SK-N-SH (cell line): ENCODE measurements at regions not wholly inside any gene's neighbourhood (a gene's known extent, or its start where the extent isn't known, plus 50 kb on each side); places are given as distances from the start of the nearest gene placed in this dataset.

Source experiments
- CTCF ChIA-PET: fragments of 300-600, 350-600 bp; formaldehyde crosslinking; extraction: SDS; loops from one replicate; lab custom pipeline; 2021; lab: Yijun Ruan, JAX
- POLR2A ChIA-PET: fragments of 350-600 bp; sonication (Branson Sonifier 250); formaldehyde crosslinking; extraction: SDS; loops from one replicate; lab custom pipeline; 2020; ENCODE audit warnings: antibody characterized with exemption, inconsistent platforms; lab: Yijun Ruan, JAX
- DNase-seq: peaks from one replicate; pipeline ENCODE4 v3.0.0; 2012
- H2AFZ ChIP-seq: fragments of 200-600 bp; sonication (generic); 2 replicates; pipeline ENCODE4 v1.8.1; 2016; ENCODE audit warnings: antibody characterized with exemption, mild to moderate bottlenecking, low read depth
- H3F3A ChIP-seq: fragments of 200-600 bp; sonication (generic); replicated peaks from 2 replicates; pipeline ENCODE3; 2016; ENCODE audit warnings: antibody characterized with exemption, mild to moderate bottlenecking; ENCODE audit not compliant: insufficient read depth
- H3K27ac ChIP-seq, 2 experiments: fragments of 200-500 bp in 1 of 2; fragments of 200-600 bp in 1 of 2; sonication (Bioruptor generic) in 1 of 2; sonication (generic), shearing (Covaris generic) in 1 of 2; 2 replicates each; pipeline versions ENCODE4 v1.5.1 to v1.6.1; 2014 to 2016; ENCODE audit warnings: low read depth in 2 of 2, inconsistent platforms in 1 of 2, low read length in 1 of 2, mild to moderate bottlenecking in 1 of 2, mixed read lengths in 1 of 2
- H3K27me3 ChIP-seq: fragments of 200-600 bp; sonication (generic), shearing (Covaris generic); 2 replicates; pipeline ENCODE4 v1.6.1; 2016; ENCODE audit warnings: mixed run types; ENCODE audit not compliant: insufficient read depth
- H3K36me3 ChIP-seq, 2 experiments: fragments of 200-500 bp in 1 of 2; fragments of 200-600 bp in 1 of 2; sonication (Bioruptor generic) in 1 of 2; sonication (generic) in 1 of 2; replicated peaks in 1 of 2; 2 replicates each; pipeline versions ENCODE3 to v1.5.1; 2014 to 2016; ENCODE audit warnings: low read length in 1 of 2, mild to moderate bottlenecking in 1 of 2; ENCODE audit not compliant: insufficient read depth in 2 of 2, control insufficient read depth in 1 of 2
- H3K4me1 ChIP-seq, 2 experiments: fragments of 200-500 bp in 1 of 2; fragments of 200-600 bp in 1 of 2; sonication (Bioruptor generic) in 1 of 2; sonication (generic), shearing (Covaris generic) in 1 of 2; 2 replicates each; pipeline versions ENCODE4 v1.5.1 to v1.6.1; 2014 to 2016; ENCODE audit warnings: low read depth in 1 of 2, low read length in 1 of 2, mixed run types in 1 of 2; ENCODE audit not compliant: insufficient read depth in 2 of 2, control insufficient read depth in 1 of 2
- H3K4me2 ChIP-seq: fragments of 200-600 bp; sonication (generic), shearing (Covaris generic); 2 replicates; pipeline ENCODE4 v1.6.1; 2017; ENCODE audit warnings: mixed run types
- H3K4me3 ChIP-seq, 2 experiments: fragments of 200-500 bp in 1 of 2; fragments of 200-600 bp in 1 of 2; sonication (Bioruptor generic) in 1 of 2; sonication (generic), shearing (Covaris generic) in 1 of 2; 2 replicates each; pipeline versions ENCODE4 v1.5.1 to v1.8.1; 2014 to 2016; ENCODE audit warnings: low read depth in 2 of 2, inconsistent platforms in 1 of 2, low read length in 1 of 2, mild to moderate bottlenecking in 1 of 2, mixed read lengths in 1 of 2, moderate library complexity in 1 of 2
- H3K79me2 ChIP-seq: fragments of 200-600 bp; sonication (generic); 2 replicates; pipeline ENCODE4 v1.8.1; 2017; ENCODE audit warnings: mild to moderate bottlenecking; ENCODE audit not compliant: insufficient read depth
- H3K9ac ChIP-seq: fragments of 200-600 bp; sonication (generic); 2 replicates; pipeline ENCODE4 v1.6.1; 2017; ENCODE audit warnings: mixed run types
- H3K9me2 ChIP-seq: fragments of 200-600 bp; sonication (generic); 2 replicates; pipeline ENCODE4 v1.6.1; 2017; ENCODE audit warnings: mixed run types
- H3K9me3 ChIP-seq: fragments of 200-600 bp; sonication (generic); 2 replicates; pipeline ENCODE4 v1.6.1; 2017; ENCODE audit warnings: mixed run types, mild to moderate bottlenecking, moderate library complexity
- H4K20me1 ChIP-seq: fragments of 200-600 bp; sonication (generic); 2 replicates; pipeline ENCODE4 v1.6.1; 2017; ENCODE audit warnings: mild to moderate bottlenecking, mixed run types; ENCODE audit not compliant: insufficient read depth
- ELF1 ChIP-seq: IDR thresholded peaks from 2 replicates; pipeline ENCODE4 v1.4.0; 2012
- EP300 ChIP-seq, 2 experiments: IDR thresholded peaks; 2 replicates each; pipeline versions ENCODE4 v1.4.0 to v1.6.1; 2012; ENCODE audit warnings: borderline replicate concordance in 1 of 2, low read depth in 1 of 2, low read length in 1 of 2
- EZH2phosphoT487 ChIP-seq: fragments of 200-600 bp; sonication (generic); IDR thresholded peaks from 2 replicates; pipeline ENCODE4 v1.6.1; 2017; ENCODE audit warnings: low read depth, mixed run types, mild to moderate bottlenecking, antibody characterized with exemption, moderate library complexity, borderline replicate concordance
- FOSL2 ChIP-seq: IDR thresholded peaks from 2 replicates; pipeline ENCODE4 v1.4.0; 2012; ENCODE audit warnings: low read depth, mild to moderate bottlenecking, moderate library complexity, borderline replicate concordance
- JUND ChIP-seq: IDR thresholded peaks from 2 replicates; pipeline ENCODE4 v1.4.0; 2012
- MXI1 ChIP-seq: IDR thresholded peaks from 2 replicates; pipeline ENCODE4 v1.6.1; 2012; ENCODE audit warnings: mild to moderate bottlenecking, low read depth, low read length, improper control_type of control experiment
- NFIC ChIP-seq: IDR thresholded peaks from 2 replicates; pipeline ENCODE4 v1.4.0; 2012; ENCODE audit warnings: borderline replicate concordance
- NRF1 ChIP-seq: IDR thresholded peaks from 2 replicates; pipeline ENCODE4 v1.6.1; 2012; ENCODE audit warnings: low read depth, mild to moderate bottlenecking, low read length
- RAD21 ChIP-seq: IDR thresholded peaks from 2 replicates; pipeline ENCODE4 v1.6.1; 2012; ENCODE audit warnings: mild to moderate bottlenecking, low read length
- RCOR1 ChIP-seq: fragments of 150-350 bp; IDR thresholded peaks from 2 replicates; pipeline ENCODE4 v1.6.1; 2017; ENCODE audit warnings: antibody characterized with exemption, low read length
- RFX5 ChIP-seq: IDR thresholded peaks from 2 replicates; pipeline ENCODE4 v1.6.1; 2012; ENCODE audit warnings: mild to moderate bottlenecking, improper control_type of control experiment, low read length
- RXRA ChIP-seq: IDR thresholded peaks from 2 replicates; pipeline ENCODE4 v1.4.0; 2012; ENCODE audit warnings: low read depth, mild to moderate bottlenecking, borderline replicate concordance
- TCF12 ChIP-seq: IDR thresholded peaks from 2 replicates; pipeline ENCODE4 v1.4.0; 2012
- WGBS: methylation state at CpG from one replicate; pipeline ENCODE4 v1.1.6; 2017; ENCODE audit warnings: low lambda C conversion rate; 5-methylcytosine and 5-hydroxymethylcytosine counted together
- TF ChIP-seq, protein P1 (sequence below): IDR thresholded peaks from 2 replicates; pipeline ENCODE4; 2012
- TF ChIP-seq, protein P2 (sequence below): fragments of 150-350 bp; IDR thresholded peaks from 2 replicates; pipeline ENCODE4 v1.6.1; 2016; ENCODE audit warnings: mild to moderate bottlenecking, low read depth, low read length
- TF ChIP-seq, protein P3 (sequence below): IDR thresholded peaks from 2 replicates; pipeline ENCODE4 v1.4.0; 2012; ENCODE audit warnings: low read depth
- TF ChIP-seq, protein P4 (sequence below): fragments of 150-350 bp; IDR thresholded peaks from 2 replicates; pipeline ENCODE4 v1.6.1; 2017; ENCODE audit warnings: antibody characterized with exemption, low read length, low read depth, borderline replicate concordance
- TF ChIP-seq, protein P5 (sequence below): fragments of 200-600 bp; sonication (generic); IDR thresholded peaks from 2 replicates; pipeline ENCODE4 v1.6.1; 2017; ENCODE audit warnings: antibody characterized with exemption, mild to moderate bottlenecking, moderate library complexity
- TF ChIP-seq, protein P6 (sequence below): IDR thresholded peaks from 2 replicates; pipeline ENCODE4 v1.4.0; 2012; ENCODE audit warnings: low read depth, borderline replicate concordance

DNA sequence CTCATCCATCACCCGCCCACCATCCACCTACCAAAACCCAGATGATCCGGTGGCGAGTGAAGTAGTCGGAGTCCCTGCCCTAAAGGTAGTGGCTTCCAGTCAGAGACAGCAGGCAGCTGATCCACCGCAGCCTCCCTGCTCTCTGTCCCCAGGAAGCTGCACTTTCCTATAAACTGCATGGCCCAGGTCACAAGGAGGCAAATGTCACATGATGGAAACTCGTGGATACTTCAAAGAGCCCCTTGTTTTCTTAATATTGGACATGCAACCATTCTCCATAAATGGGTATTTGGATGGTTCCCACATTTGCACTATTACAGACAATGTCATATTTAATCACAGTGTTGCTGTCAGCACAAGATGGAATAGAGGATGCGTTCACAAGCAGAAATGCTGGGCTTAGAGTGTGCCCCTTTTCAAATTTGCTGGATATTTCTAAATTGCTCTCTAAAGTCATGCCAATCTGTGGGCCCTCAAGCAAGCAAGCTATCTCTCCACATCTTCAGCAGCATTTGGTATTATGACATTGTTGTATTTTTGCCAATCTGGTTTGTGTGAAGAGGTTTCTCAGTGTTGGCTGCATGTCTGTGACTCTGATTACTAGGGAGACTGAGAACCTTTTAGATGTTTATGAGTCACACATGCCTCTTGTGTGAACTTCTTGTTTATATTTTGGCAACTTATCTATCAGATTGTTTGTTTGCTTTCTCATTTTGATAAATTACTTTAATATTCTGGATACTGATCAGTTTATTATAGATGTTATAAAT is 822.0 kb downstream of the TNS3 start:
- no peaks in the 10 kb centered on the region for H4K20me1 ChIP-seq
- 93% methylated on average over 7 of the region's 7 CpGs for WGBS
- H3F3A ChIP-seq, result peaks cover 39% of the 10 kb centered on the region
- H3K79me2 ChIP-seq, result no peaks in the 10 kb centered on the region
- H2AFZ ChIP-seq, result no peak overlapping the region
- DNase-seq, result no peak
- no peak overlapping the region for H3K4me2 ChIP-seq
- ChIA-PET POLR2A (no interaction called here), CTCF (no interaction called here)
- peak overlapping the region in 1 of 2 experiments; percentile 17; a peak in 1 of 4 replicates for H3K27ac ChIP-seq
- no peak overlapping the region for H3K4me3 ChIP-seq
- H3K27me3 ChIP-seq, result no peaks in the 10 kb centered on the region
- H3K9me2 ChIP-seq, result no peaks in the 10 kb centered on the region
- H3K9me3 ChIP-seq, result no peaks in the 10 kb centered on the region
- H3K36me3 ChIP-seq, result no peaks in the 10 kb centered on the region
- peaks cover 19 to 20% of the 10 kb centered on the region in 2 experiments for H3K4me1 ChIP-seq
- no peak overlapping the region for H3K9ac ChIP-seq
- TF ChIP-seq RCOR1, result peak; percentile 28; the same call in 1 of the 2 replicates
- peak; percentile 54; the same call in 1 of the 2 replicates for TF ChIP-seq RXRA
- peak; percentile 73 for TF ChIP-seq NFIC
- TF ChIP-seq, protein P1, sequence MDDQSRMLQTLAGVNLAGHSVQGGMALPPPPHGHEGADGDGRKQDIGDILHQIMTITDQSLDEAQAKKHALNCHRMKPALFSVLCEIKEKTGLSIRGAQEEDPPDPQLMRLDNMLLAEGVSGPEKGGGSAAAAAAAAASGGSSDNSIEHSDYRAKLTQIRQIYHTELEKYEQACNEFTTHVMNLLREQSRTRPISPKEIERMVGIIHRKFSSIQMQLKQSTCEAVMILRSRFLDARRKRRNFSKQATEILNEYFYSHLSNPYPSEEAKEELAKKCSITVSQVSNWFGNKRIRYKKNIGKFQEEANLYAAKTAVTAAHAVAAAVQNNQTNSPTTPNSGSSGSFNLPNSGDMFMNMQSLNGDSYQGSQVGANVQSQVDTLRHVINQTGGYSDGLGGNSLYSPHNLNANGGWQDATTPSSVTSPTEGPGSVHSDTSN, result peak; percentile 57
- TF ChIP-seq, protein P2, sequence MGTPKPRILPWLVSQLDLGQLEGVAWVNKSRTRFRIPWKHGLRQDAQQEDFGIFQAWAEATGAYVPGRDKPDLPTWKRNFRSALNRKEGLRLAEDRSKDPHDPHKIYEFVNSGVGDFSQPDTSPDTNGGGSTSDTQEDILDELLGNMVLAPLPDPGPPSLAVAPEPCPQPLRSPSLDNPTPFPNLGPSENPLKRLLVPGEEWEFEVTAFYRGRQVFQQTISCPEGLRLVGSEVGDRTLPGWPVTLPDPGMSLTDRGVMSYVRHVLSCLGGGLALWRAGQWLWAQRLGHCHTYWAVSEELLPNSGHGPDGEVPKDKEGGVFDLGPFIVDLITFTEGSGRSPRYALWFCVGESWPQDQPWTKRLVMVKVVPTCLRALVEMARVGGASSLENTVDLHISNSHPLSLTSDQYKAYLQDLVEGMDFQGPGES, result no peak
- TF ChIP-seq, protein P3, sequence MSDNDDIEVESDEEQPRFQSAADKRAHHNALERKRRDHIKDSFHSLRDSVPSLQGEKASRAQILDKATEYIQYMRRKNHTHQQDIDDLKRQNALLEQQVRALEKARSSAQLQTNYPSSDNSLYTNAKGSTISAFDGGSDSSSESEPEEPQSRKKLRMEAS, result no peak
- peak; percentile 48; the same call in 1 of the 2 replicates for TF ChIP-seq FOSL2
- TF ChIP-seq JUND, result peak; percentile 31; the same call in 1 of the 2 replicates
- TF ChIP-seq TCF12, result peak; percentile 67
- peak in 1 of 2 experiments; percentile 57; a peak in 1 of 4 replicates for TF ChIP-seq EP300 (IDR thresholded peaks at IDR 0.05; ENCODE audit: borderline replicate concordance in 1 of 2, low read depth in 1 of 2, low read length in 1 of 2)

DNA sequence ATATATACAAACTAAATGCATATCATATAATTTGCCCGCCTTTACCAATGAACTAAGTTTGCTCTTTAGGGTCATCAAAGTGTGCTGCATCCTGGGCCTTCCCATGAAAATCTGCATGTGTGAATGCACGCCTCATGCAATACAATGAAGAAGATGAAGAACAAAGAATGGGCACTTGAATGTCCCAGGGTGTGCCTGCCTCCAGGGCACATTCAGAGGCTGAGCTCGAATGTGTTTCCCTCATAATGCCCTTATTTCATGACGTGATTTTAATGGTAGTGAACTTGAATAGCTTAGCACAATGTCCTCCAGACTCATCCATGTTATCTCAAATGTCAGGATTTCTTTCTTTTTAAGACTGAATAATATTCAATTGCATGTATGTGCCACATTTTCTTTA is 824.9 kb downstream of the TNS3 start:
- Histone ChIP-seq H3K4me2 (no peak overlapping the region), H3K9me2 (no peaks in the 10 kb centered on the region), H3K9ac (no peak overlapping the region), H4K20me1 (no peaks in the 10 kb centered on the region), H3F3A (peaks cover 47% of the 10 kb centered on the region), H3K4me3 (no peak overlapping the region), H3K79me2 (no peaks in the 10 kb centered on the region), H3K36me3 (no peaks in the 10 kb centered on the region), H3K27ac (no peak overlapping the region), H3K4me1 (peaks cover 19 to 26% of the 10 kb centered on the region in 2 experiments), H2AFZ (no peak overlapping the region), H3K9me3 (no peaks in the 10 kb centered on the region), H3K27me3 (no peaks in the 10 kb centered on the region)
- CTCF ChIA-PET, result no interaction called here
- POLR2A ChIA-PET, result no interaction called here
- DNase-seq, result no peak
- WGBS, result 85% methylated on average over 4 of the region's 4 CpGs
- TF ChIP-seq RFX5 (no peak), NRF1 (no peak), FOSL2 (no peak), MXI1 (no peak), TCF12 (no peak), ELF1 (no peak), EZH2phosphoT487 (no peak), RAD21 (no peak)
- TF ChIP-seq, protein P4, sequence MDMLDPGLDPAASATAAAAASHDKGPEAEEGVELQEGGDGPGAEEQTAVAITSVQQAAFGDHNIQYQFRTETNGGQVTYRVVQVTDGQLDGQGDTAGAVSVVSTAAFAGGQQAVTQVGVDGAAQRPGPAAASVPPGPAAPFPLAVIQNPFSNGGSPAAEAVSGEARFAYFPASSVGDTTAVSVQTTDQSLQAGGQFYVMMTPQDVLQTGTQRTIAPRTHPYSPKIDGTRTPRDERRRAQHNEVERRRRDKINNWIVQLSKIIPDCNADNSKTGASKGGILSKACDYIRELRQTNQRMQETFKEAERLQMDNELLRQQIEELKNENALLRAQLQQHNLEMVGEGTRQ, result no peak
- TF ChIP-seq, protein P5, sequence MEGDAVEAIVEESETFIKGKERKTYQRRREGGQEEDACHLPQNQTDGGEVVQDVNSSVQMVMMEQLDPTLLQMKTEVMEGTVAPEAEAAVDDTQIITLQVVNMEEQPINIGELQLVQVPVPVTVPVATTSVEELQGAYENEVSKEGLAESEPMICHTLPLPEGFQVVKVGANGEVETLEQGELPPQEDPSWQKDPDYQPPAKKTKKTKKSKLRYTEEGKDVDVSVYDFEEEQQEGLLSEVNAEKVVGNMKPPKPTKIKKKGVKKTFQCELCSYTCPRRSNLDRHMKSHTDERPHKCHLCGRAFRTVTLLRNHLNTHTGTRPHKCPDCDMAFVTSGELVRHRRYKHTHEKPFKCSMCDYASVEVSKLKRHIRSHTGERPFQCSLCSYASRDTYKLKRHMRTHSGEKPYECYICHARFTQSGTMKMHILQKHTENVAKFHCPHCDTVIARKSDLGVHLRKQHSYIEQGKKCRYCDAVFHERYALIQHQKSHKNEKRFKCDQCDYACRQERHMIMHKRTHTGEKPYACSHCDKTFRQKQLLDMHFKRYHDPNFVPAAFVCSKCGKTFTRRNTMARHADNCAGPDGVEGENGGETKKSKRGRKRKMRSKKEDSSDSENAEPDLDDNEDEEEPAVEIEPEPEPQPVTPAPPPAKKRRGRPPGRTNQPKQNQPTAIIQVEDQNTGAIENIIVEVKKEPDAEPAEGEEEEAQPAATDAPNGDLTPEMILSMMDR, result no peak
- TF ChIP-seq, protein P6, sequence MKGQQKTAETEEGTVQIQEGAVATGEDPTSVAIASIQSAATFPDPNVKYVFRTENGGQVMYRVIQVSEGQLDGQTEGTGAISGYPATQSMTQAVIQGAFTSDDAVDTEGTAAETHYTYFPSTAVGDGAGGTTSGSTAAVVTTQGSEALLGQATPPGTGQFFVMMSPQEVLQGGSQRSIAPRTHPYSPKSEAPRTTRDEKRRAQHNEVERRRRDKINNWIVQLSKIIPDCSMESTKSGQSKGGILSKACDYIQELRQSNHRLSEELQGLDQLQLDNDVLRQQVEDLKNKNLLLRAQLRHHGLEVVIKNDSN, result no peak
